Astrocyte (in vitro differentiated cells and primary cell): ENCODE measurements at regions not wholly inside any gene's neighbourhood (a gene's known extent, or its start where the extent isn't known, plus 50 kb on each side); places are given as distances from the start of the nearest gene placed in this dataset.

Source experiments
- DNase-seq: peaks from one replicate; pipeline ENCODE4 v3.0.0-alpha.2; 2010; ENCODE audit warnings: low read depth
- FAIRE-seq: peaks from 2 replicates; lab custom pipeline; 2011; peaks lifted over from hg19 to GRCh38; lab: Jason Lieb, UNC
- H2AFZ ChIP-seq: 2 replicates; pipeline ENCODE4 v1.6.0; 2012; ENCODE audit warnings: low read depth, low read length, inconsistent platforms
- H3K27ac ChIP-seq: 2 replicates; pipeline ENCODE4 v1.5.1; 2011; ENCODE audit warnings: low read depth, low read length, inconsistent platforms
- H3K27me3 ChIP-seq: 2 replicates; pipeline ENCODE4 v1.6.0; 2011; ENCODE audit warnings: low read length, inconsistent platforms; ENCODE audit not compliant: insufficient read depth
- H3K36me3 ChIP-seq: 2 replicates; pipeline ENCODE4 v1.5.1; 2011; ENCODE audit warnings: low read length, inconsistent platforms; ENCODE audit not compliant: insufficient read depth
- H3K4me1 ChIP-seq: 2 replicates; pipeline ENCODE4 v1.5.1; 2011; ENCODE audit warnings: low read length, inconsistent platforms; ENCODE audit not compliant: insufficient read depth
- H3K4me2 ChIP-seq: 2 replicates; pipeline ENCODE4 v1.6.0; 2012; ENCODE audit warnings: low read length, inconsistent platforms
- H3K4me3 ChIP-seq: 2 replicates; pipeline ENCODE4 v1.5.1; 2011; ENCODE audit warnings: low read depth, mild to moderate bottlenecking, low read length, inconsistent platforms; ENCODE audit not compliant: insufficient read depth
- H3K79me2 ChIP-seq: 2 replicates; pipeline ENCODE4 v1.6.0; 2012; ENCODE audit warnings: mild to moderate bottlenecking, low read length, inconsistent platforms; ENCODE audit not compliant: insufficient read depth
- H3K9ac ChIP-seq: 2 replicates; pipeline ENCODE4 v1.6.0; 2012; ENCODE audit warnings: mild to moderate bottlenecking, low read length, inconsistent platforms
- H3K9me3 ChIP-seq: 2 replicates; pipeline ENCODE4 v1.5.1; 2012; ENCODE audit warnings: low read depth, mild to moderate bottlenecking, low read length, inconsistent platforms; ENCODE audit not compliant: insufficient read depth
- H4K20me1 ChIP-seq: 2 replicates; pipeline ENCODE4 v1.6.0; 2012; ENCODE audit warnings: low read length, inconsistent platforms; ENCODE audit not compliant: insufficient read depth
- H3K27ac Mint-ChIP-seq: one replicate; pipeline ENCODE4 v1.8.0; 2021; ENCODE audit warnings: mild to moderate bottlenecking, mixed read lengths; ENCODE audit not compliant: unreplicated experiment
- H3K27me3 Mint-ChIP-seq: one replicate; pipeline ENCODE4 v1.8.0; 2021; ENCODE audit warnings: low read depth, mixed read lengths; ENCODE audit not compliant: unreplicated experiment
- H3K36me3 Mint-ChIP-seq: one replicate; pipeline ENCODE4 v1.8.0; 2021; ENCODE audit warnings: low read depth, mixed read lengths; ENCODE audit not compliant: unreplicated experiment
- H3K4me1 Mint-ChIP-seq: one replicate; pipeline ENCODE4 v1.8.0; 2021; ENCODE audit warnings: low read depth, mixed read lengths; ENCODE audit not compliant: unreplicated experiment
- H3K4me3 Mint-ChIP-seq: one replicate; pipeline ENCODE4 v1.8.0; 2021; ENCODE audit warnings: mild to moderate bottlenecking, moderate library complexity, mixed read lengths; ENCODE audit not compliant: unreplicated experiment
- H3K9me3 Mint-ChIP-seq: one replicate; pipeline ENCODE4 v1.8.0; 2021; ENCODE audit warnings: mild to moderate bottlenecking, mixed read lengths; ENCODE audit not compliant: unreplicated experiment
- EZH2 ChIP-seq: IDR thresholded peaks from 2 replicates; pipeline ENCODE4 v1.6.1; 2012; ENCODE audit warnings: mild to moderate bottlenecking, low read length, inconsistent platforms; ENCODE audit not compliant: insufficient read depth
- TF ChIP-seq, protein P1 (sequence below): IDR thresholded peaks from 2 replicates; pipeline ENCODE4 v1.5.1; 2011; ENCODE audit warnings: low read depth, mild to moderate bottlenecking, inconsistent platforms, low read length, moderate library complexity; ENCODE audit not compliant: insufficient read depth

DNA sequence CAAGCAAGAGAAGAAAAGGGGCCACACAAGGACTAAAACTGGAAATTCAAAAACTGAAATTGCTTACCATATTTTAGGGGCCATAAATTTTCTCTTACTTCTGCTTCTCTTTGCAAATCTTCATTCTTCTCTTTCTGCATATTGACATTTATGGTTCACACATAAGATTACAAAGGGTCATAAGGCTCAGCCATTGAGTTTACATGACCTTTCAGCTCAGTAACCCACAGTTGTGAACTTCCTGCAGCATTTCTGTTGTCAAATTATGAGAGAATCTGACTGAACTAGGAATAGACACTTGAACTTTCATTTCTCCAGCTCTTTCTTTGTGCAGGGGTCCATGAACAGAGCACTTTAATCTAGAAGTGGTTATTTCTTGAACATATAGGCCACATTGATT is 434.8 kb upstream of the CT83 start:
- Histone ChIP-seq H2AFZ (no peak overlapping the region), H3K27ac (no peak overlapping the region), H3K36me3 (no peaks in the 10 kb centered on the region), H3K9ac (no peak overlapping the region), H4K20me1 (no peaks in the 10 kb centered on the region), H3K79me2 (no peaks in the 10 kb centered on the region), H3K27me3 (no peaks in the 10 kb centered on the region), H3K4me1 (no peaks in the 10 kb centered on the region), H3K4me2 (no peak overlapping the region), H3K4me3 (no peak overlapping the region), H3K9me3 (no peaks in the 10 kb centered on the region)
- H3K27ac Mint-ChIP-seq: no peak overlapping the region
- no peak for FAIRE-seq
- no peaks in the 10 kb centered on the region for H3K4me1 Mint-ChIP-seq
- H3K4me3 Mint-ChIP-seq: no peak overlapping the region
- H3K36me3 Mint-ChIP-seq: no peaks in the 10 kb centered on the region
- peaks cover 5% of the 10 kb centered on the region for H3K9me3 Mint-ChIP-seq
- DNase-seq: no peak
- H3K27me3 Mint-ChIP-seq: no peaks in the 10 kb centered on the region
- TF ChIP-seq, protein P1, sequence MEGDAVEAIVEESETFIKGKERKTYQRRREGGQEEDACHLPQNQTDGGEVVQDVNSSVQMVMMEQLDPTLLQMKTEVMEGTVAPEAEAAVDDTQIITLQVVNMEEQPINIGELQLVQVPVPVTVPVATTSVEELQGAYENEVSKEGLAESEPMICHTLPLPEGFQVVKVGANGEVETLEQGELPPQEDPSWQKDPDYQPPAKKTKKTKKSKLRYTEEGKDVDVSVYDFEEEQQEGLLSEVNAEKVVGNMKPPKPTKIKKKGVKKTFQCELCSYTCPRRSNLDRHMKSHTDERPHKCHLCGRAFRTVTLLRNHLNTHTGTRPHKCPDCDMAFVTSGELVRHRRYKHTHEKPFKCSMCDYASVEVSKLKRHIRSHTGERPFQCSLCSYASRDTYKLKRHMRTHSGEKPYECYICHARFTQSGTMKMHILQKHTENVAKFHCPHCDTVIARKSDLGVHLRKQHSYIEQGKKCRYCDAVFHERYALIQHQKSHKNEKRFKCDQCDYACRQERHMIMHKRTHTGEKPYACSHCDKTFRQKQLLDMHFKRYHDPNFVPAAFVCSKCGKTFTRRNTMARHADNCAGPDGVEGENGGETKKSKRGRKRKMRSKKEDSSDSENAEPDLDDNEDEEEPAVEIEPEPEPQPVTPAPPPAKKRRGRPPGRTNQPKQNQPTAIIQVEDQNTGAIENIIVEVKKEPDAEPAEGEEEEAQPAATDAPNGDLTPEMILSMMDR: no peak
- no peak for TF ChIP-seq EZH2

DNA sequence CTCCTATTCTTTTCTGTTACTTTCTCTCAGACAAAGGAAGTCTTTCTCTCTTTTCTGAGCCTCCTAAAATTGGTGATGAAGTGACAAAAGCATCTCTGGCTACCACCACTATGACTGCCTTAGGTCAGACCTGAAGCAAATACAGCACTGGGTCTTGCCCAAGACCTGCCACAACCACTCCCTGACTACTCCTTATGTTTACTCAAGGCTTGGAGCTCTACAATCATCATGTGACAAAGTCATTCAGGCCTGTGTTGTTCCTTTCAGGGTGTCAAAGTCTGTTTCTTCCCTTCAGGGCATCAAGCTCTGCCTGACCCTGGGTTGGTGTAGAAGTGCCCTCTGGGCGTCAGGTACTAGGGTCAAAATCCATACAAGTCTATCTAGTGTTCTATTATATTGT is 419.2 kb upstream of the CT83 start:
- no peaks in the 10 kb centered on the region for H3K9me3 ChIP-seq
- no peaks in the 10 kb centered on the region for H3K27me3 Mint-ChIP-seq
- no peak for FAIRE-seq
- H3K9ac ChIP-seq: no peak overlapping the region
- H4K20me1 ChIP-seq: no peaks in the 10 kb centered on the region
- no peaks in the 10 kb centered on the region for H3K4me1 ChIP-seq
- H3K4me3 Mint-ChIP-seq: no peak overlapping the region
- H3K79me2 ChIP-seq: no peaks in the 10 kb centered on the region
- H3K4me1 Mint-ChIP-seq: no peaks in the 10 kb centered on the region
- no peak overlapping the region for H3K4me3 ChIP-seq
- no peak overlapping the region for H2AFZ ChIP-seq
- TF ChIP-seq, protein P1: no peak
- no peak for TF ChIP-seq EZH2
- peaks cover 3% of the 10 kb centered on the region for H3K9me3 Mint-ChIP-seq
- DNase-seq: no peak
- no peak overlapping the region for H3K27ac ChIP-seq
- H3K4me2 ChIP-seq: no peak overlapping the region
- H3K36me3 ChIP-seq: no peaks in the 10 kb centered on the region
- H3K27ac Mint-ChIP-seq: no peak overlapping the region
- no peaks in the 10 kb centered on the region for H3K27me3 ChIP-seq
- H3K36me3 Mint-ChIP-seq: no peaks in the 10 kb centered on the region

DNA sequence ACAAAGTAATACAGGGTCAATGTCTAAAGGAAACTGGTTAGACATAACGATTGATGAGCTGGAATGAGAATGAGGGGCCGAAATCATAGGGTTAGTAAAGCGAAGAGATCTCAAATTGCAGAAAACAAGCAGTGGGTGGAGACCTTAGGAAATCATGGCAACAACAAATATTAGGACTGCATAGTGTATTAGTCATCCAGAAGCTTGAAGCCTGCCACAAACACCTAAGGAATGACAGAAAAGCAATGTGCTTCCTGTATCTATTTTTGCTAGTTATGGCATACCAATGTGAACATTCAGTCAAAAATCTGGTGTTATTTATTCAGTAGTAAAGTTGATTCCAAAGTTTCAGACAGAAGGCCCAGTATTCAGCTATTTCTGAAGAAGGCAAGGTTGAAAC is 410.9 kb upstream of the CT83 start:
- Histone ChIP-seq H3K27ac (peak overlapping the region; percentile 47), H2AFZ (no peak overlapping the region), H3K4me2 (peak overlapping the region; percentile 39), H3K4me1 (no peaks in the 10 kb centered on the region), H3K9ac (no peak overlapping the region), H3K79me2 (no peaks in the 10 kb centered on the region), H3K27me3 (no peaks in the 10 kb centered on the region), H3K4me3 (no peak overlapping the region), H4K20me1 (no peaks in the 10 kb centered on the region), H3K9me3 (no peaks in the 10 kb centered on the region), H3K36me3 (no peaks in the 10 kb centered on the region)
- TF ChIP-seq, protein P1: no peak
- no peak for TF ChIP-seq EZH2
- Mint-ChIP-seq H3K36me3 (no peaks in the 10 kb centered on the region), H3K9me3 (no peaks in the 10 kb centered on the region), H3K4me3 (no peak overlapping the region), H3K27me3 (no peaks in the 10 kb centered on the region), H3K4me1 (peaks cover 8% of the 10 kb centered on the region), H3K27ac (peak overlapping the region; percentile 78)
- DNase-seq (peak; percentile 1), FAIRE-seq (peak; percentile 100)
